Body of pancreas (tissue), 4 donors: ENCODE measurements at regions not wholly inside any gene's neighbourhood (a gene's known extent, or its start where the extent isn't known, plus 50 kb on each side); places are given as distances from the start of the nearest gene placed in this dataset.

Experiments used
- ATAC-seq: fragments of 150-250 bp; one replicate; pipeline ENCODE4 v1.9.1; 2016
- DNase-seq, 4 donors: peaks; one replicate each; pipeline ENCODE4 v3.0.0-alpha.2; 2019
- H3K27ac ChIP-seq, 4 donors: fragments of 200-600 bp; sonication (generic); 1 replicate in 3 of 4; 2 replicates in 1 of 4; pipeline versions ENCODE4 v1.5.1 to v1.6.1; 2016 to 2019; ENCODE audit warnings: mild to moderate bottlenecking in 1 of 4, mixed read lengths in 1 of 4, moderate library complexity in 1 of 4
- H3K27me3 ChIP-seq, 2 donors: fragments of 200-600 bp; sonication (generic); one replicate each; pipeline ENCODE4 v1.6.0; 2016; ENCODE audit warnings: mild to moderate bottlenecking in 1 of 2
- H3K36me3 ChIP-seq, 2 donors: fragments of 200-600 bp; sonication (generic); replicated peaks in 1 of 2; 2 replicates each; pipeline ENCODE4 v1.5.1; 2016; ENCODE audit warnings: low read depth in 2 of 2; ENCODE audit not compliant: insufficient read depth in 1 of 2
- H3K4me1 ChIP-seq: fragments of 200-600 bp; sonication (generic); one replicate; pipeline ENCODE4 v1.6.0; 2016
- H3K4me3 ChIP-seq, 2 donors: fragments of 200-600 bp; sonication (generic); 1 replicate in 1 of 2; 2 replicates in 1 of 2; pipeline ENCODE4 v1.5.1; 2016 to 2019
- H3K9me3 ChIP-seq, 3 donors: fragments of 200-600 bp; sonication (generic); 1 replicate in 2 of 3; 2 replicates in 1 of 3; pipeline ENCODE4 v1.5.1; 2016
- POLR2A ChIP-seq, 3 donors: fragments of 450-650 bp; IDR thresholded peaks; one replicate each; pipeline ENCODE4 v1.6.1; 2016; ENCODE audit warnings: antibody characterized with exemption in 3 of 3, mild to moderate bottlenecking in 2 of 3
- WGBS, 2 donors: methylation state at CpG; one replicate each; pipeline ENCODE4 v1.1.5; 2017; 5-methylcytosine and 5-hydroxymethylcytosine counted together
- intact Hi-C: fragments of 100-400 bp; cut with DNase I; formaldehyde crosslinking; loops from one replicate; pipeline ENCODE4 v1.15.1; 2023
- TF ChIP-seq, protein P1 (sequence below), 7 experiments: fragments of 450-650 bp in 4 of 7; fragments of 200-600 bp in 3 of 7; sonication (generic) in 3 of 7; IDR thresholded peaks; one replicate each; pipeline ENCODE4 v1.5.1; 2016 to 2019; ENCODE audit warnings: antibody characterized with exemption in 7 of 7

- no peak overlapping the region for H3K4me3 ChIP-seq
- H3K9me3 ChIP-seq: no peaks in the 10 kb centered on the region
- H3K27ac ChIP-seq: no peak overlapping the region
- DNase-seq (no peak), ATAC-seq (no peak)
- TF ChIP-seq, protein P1, sequence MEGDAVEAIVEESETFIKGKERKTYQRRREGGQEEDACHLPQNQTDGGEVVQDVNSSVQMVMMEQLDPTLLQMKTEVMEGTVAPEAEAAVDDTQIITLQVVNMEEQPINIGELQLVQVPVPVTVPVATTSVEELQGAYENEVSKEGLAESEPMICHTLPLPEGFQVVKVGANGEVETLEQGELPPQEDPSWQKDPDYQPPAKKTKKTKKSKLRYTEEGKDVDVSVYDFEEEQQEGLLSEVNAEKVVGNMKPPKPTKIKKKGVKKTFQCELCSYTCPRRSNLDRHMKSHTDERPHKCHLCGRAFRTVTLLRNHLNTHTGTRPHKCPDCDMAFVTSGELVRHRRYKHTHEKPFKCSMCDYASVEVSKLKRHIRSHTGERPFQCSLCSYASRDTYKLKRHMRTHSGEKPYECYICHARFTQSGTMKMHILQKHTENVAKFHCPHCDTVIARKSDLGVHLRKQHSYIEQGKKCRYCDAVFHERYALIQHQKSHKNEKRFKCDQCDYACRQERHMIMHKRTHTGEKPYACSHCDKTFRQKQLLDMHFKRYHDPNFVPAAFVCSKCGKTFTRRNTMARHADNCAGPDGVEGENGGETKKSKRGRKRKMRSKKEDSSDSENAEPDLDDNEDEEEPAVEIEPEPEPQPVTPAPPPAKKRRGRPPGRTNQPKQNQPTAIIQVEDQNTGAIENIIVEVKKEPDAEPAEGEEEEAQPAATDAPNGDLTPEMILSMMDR (IDR thresholded peaks at IDR 0.05): no peak
- no peak for TF ChIP-seq POLR2A (IDR thresholded peaks at IDR 0.05)
- WGBS, 2 donors: 76 to 89% methylated on average over 2 of the region's 2 CpGs
- H3K27me3 ChIP-seq: no peaks in the 10 kb centered on the region
- no peaks in the 10 kb centered on the region for H3K4me1 ChIP-seq
- no peaks in the 10 kb centered on the region for H3K36me3 ChIP-seq
- intact Hi-C loops: no loop called here
These were observed 1181.3 kb upstream of the AUTS2 start for GRCh38 chr7:68417002-68417401.

DNA sequence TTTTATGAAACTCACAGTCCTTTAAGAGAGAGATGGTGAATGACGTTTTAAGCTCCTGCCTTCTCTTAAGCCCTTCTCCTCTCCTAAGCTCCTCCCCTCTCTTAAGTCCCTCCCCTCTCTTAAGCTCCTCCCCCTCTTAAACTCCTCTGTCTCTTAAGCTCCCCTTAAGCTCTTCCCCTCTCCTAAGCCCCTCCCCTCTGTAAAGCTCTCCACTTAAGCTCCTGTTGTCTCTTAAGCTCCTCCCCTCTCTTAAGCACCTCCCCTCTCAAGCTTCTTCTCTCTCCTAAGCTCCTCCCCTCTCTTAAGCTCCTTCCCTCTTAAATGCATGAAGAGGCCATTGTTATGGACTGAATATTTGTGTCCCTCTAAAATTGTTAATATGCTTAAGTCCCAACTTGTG, 1180.6 kb upstream of the AUTS2 start:
- H3K27ac ChIP-seq: no peak overlapping the region
- H3K27me3 ChIP-seq: no peaks in the 10 kb centered on the region
- ATAC-seq (no peak), DNase-seq (no peak)
- H3K36me3 ChIP-seq: no peaks in the 10 kb centered on the region
- 43 to 44% methylated on average over 1 of the region's 1 CpG for WGBS, 2 donors
- no peaks in the 10 kb centered on the region for H3K9me3 ChIP-seq
- H3K4me3 ChIP-seq: no peak overlapping the region
- intact Hi-C loops: no loop called here
- TF ChIP-seq POLR2A (IDR thresholded peaks at IDR 0.05): no peak
- TF ChIP-seq, protein P1 (IDR thresholded peaks at IDR 0.05): no peak
- H3K4me1 ChIP-seq: no peaks in the 10 kb centered on the region

GRCh38 chr7:68420342-68421192, 1177.7 kb upstream of the AUTS2 start:
- Histone ChIP-seq H3K4me3 (no peak overlapping the region), H3K9me3 (no peaks in the 10 kb centered on the region), H3K4me1 (peaks cover 4% of the 10 kb centered on the region), H3K36me3 (no peaks in the 10 kb centered on the region), H3K27ac (no peak overlapping the region), H3K27me3 (no peaks in the 10 kb centered on the region)
- no peak for TF ChIP-seq POLR2A (IDR thresholded peaks at IDR 0.05)
- TF ChIP-seq, protein P1 (IDR thresholded peaks at IDR 0.05): no peak
- intact Hi-C loops: no loop called here
- ATAC-seq (no peak), DNase-seq (no peak)
- 80 to 89% methylated on average over 11 of the region's 11 CpGs for WGBS, 2 donors

- TF ChIP-seq, protein P1 (IDR thresholded peaks at IDR 0.05): no peak
- no peak for TF ChIP-seq POLR2A (IDR thresholded peaks at IDR 0.05)
- intact Hi-C loops: no loop called here
These were observed 1176.6 kb upstream of the AUTS2 start for GRCh38 chr7:68421712-68422111.

DNA sequence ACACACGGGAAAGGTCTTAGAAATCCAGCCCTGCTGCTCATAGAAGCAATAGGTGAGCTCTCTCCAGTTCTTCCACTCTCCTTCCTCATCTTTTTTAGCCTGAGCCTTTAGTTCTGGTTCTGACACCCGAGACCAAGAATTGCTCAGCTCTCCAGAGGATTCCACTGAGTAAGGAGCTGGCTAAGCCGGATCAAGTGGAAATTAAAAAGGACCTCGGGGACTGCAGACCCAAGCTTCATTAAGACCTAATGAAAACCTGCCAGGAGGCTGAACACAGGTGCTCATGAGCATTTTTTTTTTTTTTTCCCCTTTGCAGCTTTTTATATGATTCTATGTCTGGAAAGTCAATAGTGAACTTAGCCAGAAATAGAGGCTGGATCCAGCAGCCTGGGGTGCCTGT, 1176.0 kb upstream of the AUTS2 start:
- Histone ChIP-seq H3K9me3 (no peaks in the 10 kb centered on the region), H3K27ac (no peak overlapping the region), H3K27me3 (no peaks in the 10 kb centered on the region), H3K36me3 (no peaks in the 10 kb centered on the region), H3K4me3 (no peak overlapping the region), H3K4me1 (peaks cover 4% of the 10 kb centered on the region)
- ATAC-seq (no peak), DNase-seq (no peak)
- TF ChIP-seq, protein P1 (IDR thresholded peaks at IDR 0.05): no peak
- TF ChIP-seq POLR2A (IDR thresholded peaks at IDR 0.05): no peak
- 46 to 47% methylated on average over 4 of the region's 4 CpGs for WGBS, 2 donors
- intact Hi-C loops: no loop called here

More at GRCh38 chr7:68421712-68422111, 1176.6 kb upstream of the AUTS2 start:
- Histone ChIP-seq H3K9me3 (no peaks in the 10 kb centered on the region), H3K27ac (no peak overlapping the region), H3K4me1 (peaks cover 4% of the 10 kb centered on the region), H3K27me3 (no peaks in the 10 kb centered on the region), H3K36me3 (no peaks in the 10 kb centered on the region), H3K4me3 (no peak overlapping the region)
- ATAC-seq (no peak), DNase-seq (no peak)
- 86 to 91% methylated on average over 7 of the region's 7 CpGs for WGBS, 2 donors
